GM19239 (cell line): ENCODE measurements at regions not wholly inside any gene's neighbourhood (a gene's known extent, or its start where the extent isn't known, plus 50 kb on each side); places are given as distances from the start of the nearest gene placed in this dataset.

Experiments
- DNase-seq: peaks from one replicate; pipeline ENCODE4 v3.0.0; 2011; ENCODE audit warnings: low spot score; ENCODE audit not compliant: insufficient read length
- FAIRE-seq: peaks from 2 replicates; lab custom pipeline; 2011; peaks lifted over from hg19 to GRCh38; lab: Jason Lieb, UNC

GRCh38 chr2:18820966-18821365, 231.6 kb upstream of the NT5C1B start:
- DNase-seq (no peak), FAIRE-seq (no peak)

GRCh38 chr2:18819566-18819965, 230.2 kb upstream of the NT5C1B start:
- FAIRE-seq (no peak), DNase-seq (no peak)

- DNase-seq: no peak
- FAIRE-seq: no peak
Measured at GRCh38 chr2:18814387-18814786, 225.0 kb upstream of the NT5C1B start.

GRCh38 chr2:18804536-18804935, 215.2 kb upstream of the NT5C1B start:
- no peak for FAIRE-seq
- DNase-seq: no peak

- FAIRE-seq: no peak
- DNase-seq: no peak
Measured at GRCh38 chr2:18803141-18803939, 214.0 kb upstream of the NT5C1B start.

GRCh38 chr2:18800240-18800971, 211.0 kb upstream of the NT5C1B start:
- DNase-seq (no peak), FAIRE-seq (no peak)

- DNase-seq (no peak), FAIRE-seq (no peak)
Measured at GRCh38 chr2:18799397-18799796, 210.0 kb upstream of the NT5C1B start.

- FAIRE-seq (no peak), DNase-seq (no peak)
Measured at GRCh38 chr2:18797133-18797845, 207.9 kb upstream of the NT5C1B start.

- DNase-seq (no peak), FAIRE-seq (no peak)
Measured at GRCh38 chr2:18795906-18796305, 206.5 kb upstream of the NT5C1B start.

GRCh38 chr2:18792684-18793083, 203.3 kb upstream of the NT5C1B start:
- no peak for FAIRE-seq
- DNase-seq: no peak

- FAIRE-seq (no peak), DNase-seq (no peak)
Measured at GRCh38 chr2:18792226-18792629, 202.9 kb upstream of the NT5C1B start.

GRCh38 chr2:18791172-18791797, 201.9 kb upstream of the NT5C1B start:
- DNase-seq (no peak), FAIRE-seq (no peak)

GRCh38 chr2:18790509-18791171, 201.3 kb upstream of the NT5C1B start:
- no peak for DNase-seq
- FAIRE-seq: no peak

GRCh38 chr2:18788592-18788991, 199.2 kb upstream of the NT5C1B start:
- no peak for FAIRE-seq
- DNase-seq: no peak

GRCh38 chr2:18787726-18788125, 198.4 kb upstream of the NT5C1B start:
- DNase-seq: no peak
- no peak for FAIRE-seq

- DNase-seq: no peak
- FAIRE-seq: no peak
Measured at GRCh38 chr2:18784245-18784644, 194.9 kb upstream of the NT5C1B start.

GRCh38 chr2:18781541-18782280, 192.3 kb upstream of the NT5C1B start:
- DNase-seq (no peak), FAIRE-seq (no peak)

GRCh38 chr2:18777250-18777812, 188.0 kb upstream of the NT5C1B start:
- DNase-seq (no peak), FAIRE-seq (no peak)

GRCh38 chr2:18771212-18771611, 181.8 kb upstream of the NT5C1B start:
- FAIRE-seq: no peak
- no peak for DNase-seq
